ENCODE measurements at regions not wholly inside any gene's neighbourhood (a gene's known extent, or its start where the extent isn't known, plus 50 kb on each side); places are given as distances from the start of the nearest gene placed in this dataset.
"Not testable (repeated sequence)": the region's sequence is repeated elsewhere in the genome, so short reads cannot be mapped to it uniquely, and the experiment has no call there.

- peaks cover 2 to 15% (median 12%) of the 10 kb centered on the region in 4 donors for H3K4me1 Mint-ChIP-seq
- H3K4me1 ChIP-seq (ENCODE audit: insufficient read depth, low read length) = no peaks in the 10 kb centered on the region
- intact Hi-C loops (cut with micrococcal nuclease) = loop anchor here (2.0 to 10.0 kb wide), 3 partner anchors 143 to 565 kb away; partner anchors contain the start of gene SATB1
- no peaks in the 10 kb centered on the region for H3K9me3 ChIP-seq (ENCODE audit: control insufficient read depth in 1 of 2, low read length in 2 of 2)
- H3K4me3 ChIP-seq (ENCODE audit: low read length in 2 of 2) = no peak overlapping the region
- ChIA-PET POLR2A (ENCODE audit: partially characterized antibody) (no interaction called here), CTCF (ENCODE audit: partially characterized antibody) (interaction anchor here (1.2 to 1.7 kb wide), 3 partner anchors 14 to 142 kb away, joined by 5 to 6 read pairs (median 6); no protein-coding TSS in a partner anchor)
- no peaks in the 10 kb centered on the region for H3K36me3 Mint-ChIP-seq
- H3K27ac ChIP-seq (ENCODE audit: low read depth, low read length) = no peak overlapping the region
- no peaks in the 10 kb centered on the region for H3K9me3 Mint-ChIP-seq
- DNase-seq = no peak
- peaks cover 6% of the 10 kb centered on the region for H3K27me3 ChIP-seq (ENCODE audit: insufficient read depth, low read length)
- H3K36me3 ChIP-seq (ENCODE audit: insufficient read depth, low read length) = no peaks in the 10 kb centered on the region
- peaks cover 18 to 26% of the 10 kb centered on the region in 2 donors for H3K27me3 Mint-ChIP-seq
- H3K27ac Mint-ChIP-seq = no peak overlapping the region
- peak overlapping the region in 6 of 8 donors; percentile 34 to 72 (median 64) for H3K4me3 Mint-ChIP-seq
Measured at GRCh38 chr3:18989237-18989795, 159.0 kb upstream of the KCNH8 start.

- POLR2A ChIA-PET (ENCODE audit: partially characterized antibody) = interaction anchor here (0.6 kb wide), 1 partner anchor 308 kb away, joined by 5 read pairs; no protein-coding TSS in a partner anchor
- peaks cover 2 to 15% (median 12%) of the 10 kb centered on the region in 4 donors for H3K4me1 Mint-ChIP-seq
- DNase-seq = peak in 4 of 5 donors; percentile 22 to 33 (median 32)
- no peaks in the 10 kb centered on the region for H3K36me3 ChIP-seq (ENCODE audit: insufficient read depth, low read length)
- H3K27me3 ChIP-seq (ENCODE audit: insufficient read depth, low read length) = peaks cover 6% of the 10 kb centered on the region
- no peaks in the 10 kb centered on the region for H3K4me1 ChIP-seq (ENCODE audit: insufficient read depth, low read length)
- intact Hi-C loops (cut with micrococcal nuclease) = loop anchor here (1.0 to 10.0 kb wide), 4 partner anchors 142 to 1147 kb away; partner anchors contain the start of gene SATB1
- H3K36me3 Mint-ChIP-seq = no peaks in the 10 kb centered on the region
- H3K4me3 ChIP-seq (ENCODE audit: low read length in 2 of 2) = no peak overlapping the region
- H3K27me3 Mint-ChIP-seq = peaks cover 18 to 27% of the 10 kb centered on the region in 2 donors
- no peak overlapping the region for H3K27ac ChIP-seq (ENCODE audit: low read depth, low read length)
- H3K9me3 ChIP-seq (ENCODE audit: control insufficient read depth in 1 of 2, low read length in 2 of 2) = no peaks in the 10 kb centered on the region
- no peaks in the 10 kb centered on the region for H3K9me3 Mint-ChIP-seq
- no peak overlapping the region for H3K27ac Mint-ChIP-seq
- CTCF ChIA-PET (ENCODE audit: partially characterized antibody) = interaction anchor here (0.9 to 1.7 kb wide), 5 partner anchors 14 to 430 kb away, joined by 3 to 6 read pairs (median 5); no protein-coding TSS in a partner anchor
- peak overlapping the region in 4 of 8 donors; percentile 2 to 52 (median 19) for H3K4me3 Mint-ChIP-seq
Measured at GRCh38 chr3:18988614-18989229, 159.6 kb upstream of the KCNH8 start.

GRCh38 chr3:18987862-18988447 is 160.4 kb upstream of the KCNH8 start:
- ChIA-PET POLR2A (ENCODE audit: partially characterized antibody) (interaction anchor here (0.6 kb wide), 1 partner anchor 309 kb away, joined by 5 read pairs; no protein-coding TSS in a partner anchor), CTCF (ENCODE audit: partially characterized antibody) (interaction anchor here (0.9 to 1.7 kb wide), 4 partner anchors 13 to 429 kb away, joined by 3 to 6 read pairs (median 4); no protein-coding TSS in a partner anchor)
- Histone ChIP-seq H3K27me3 (ENCODE audit: insufficient read depth, low read length) (peaks cover 6% of the 10 kb centered on the region), H3K27ac (ENCODE audit: low read depth, low read length) (no peak overlapping the region), H3K4me3 (ENCODE audit: low read length in 2 of 2) (no peak overlapping the region), H3K36me3 (ENCODE audit: insufficient read depth, low read length) (no peaks in the 10 kb centered on the region), H3K9me3 (ENCODE audit: control insufficient read depth in 1 of 2, low read length in 2 of 2) (no peaks in the 10 kb centered on the region), H3K4me1 (ENCODE audit: insufficient read depth, low read length) (no peaks in the 10 kb centered on the region)
- Mint-ChIP-seq H3K4me3 (no peak overlapping the region), H3K27ac (no peak overlapping the region), H3K4me1 (peaks cover 2 to 15% (median 12%) of the 10 kb centered on the region in 4 donors), H3K27me3 (peaks cover 18 to 33% of the 10 kb centered on the region in 2 donors), H3K9me3 (no peaks in the 10 kb centered on the region), H3K36me3 (no peaks in the 10 kb centered on the region)
- no peak for DNase-seq
- intact Hi-C loops (cut with micrococcal nuclease) = loop anchor here (1.0 to 10.0 kb wide), 4 partner anchors 141 to 1147 kb away; partner anchors contain the start of gene SATB1

GRCh38 chr3:18987070-18987469 is 161.2 kb upstream of the KCNH8 start:
- Mint-ChIP-seq H3K4me3 (no peak overlapping the region), H3K36me3 (no peaks in the 10 kb centered on the region), H3K27ac (no peak overlapping the region), H3K27me3 (peaks cover 18 to 35% of the 10 kb centered on the region in 2 donors), H3K4me1 (peaks cover 2 to 15% (median 12%) of the 10 kb centered on the region in 4 donors), H3K9me3 (peaks cover 0 to 2% (median 0%) of the 10 kb centered on the region in 8 donors)
- Histone ChIP-seq H3K27me3 (ENCODE audit: insufficient read depth, low read length) (peaks cover 6% of the 10 kb centered on the region), H3K27ac (ENCODE audit: low read depth, low read length) (no peak overlapping the region), H3K4me1 (ENCODE audit: insufficient read depth, low read length) (no peaks in the 10 kb centered on the region), H3K9me3 (ENCODE audit: control insufficient read depth in 1 of 2, low read length in 2 of 2) (no peaks in the 10 kb centered on the region), H3K4me3 (ENCODE audit: low read length in 2 of 2) (no peak overlapping the region), H3K36me3 (ENCODE audit: insufficient read depth, low read length) (no peaks in the 10 kb centered on the region)
- no peak for DNase-seq
- ChIA-PET CTCF (ENCODE audit: partially characterized antibody) (no interaction called here), POLR2A (ENCODE audit: partially characterized antibody) (no interaction called here)
- intact Hi-C loops (cut with micrococcal nuclease) = loop anchor here (5.0 to 10.0 kb wide), 2 partner anchors 540 to 562 kb away; partner anchors contain the start of gene SATB1

GRCh38 chr3:18982920-18983319 is 165.4 kb upstream of the KCNH8 start:
- Histone ChIP-seq H3K4me1 (ENCODE audit: insufficient read depth, low read length) (no peaks in the 10 kb centered on the region), H3K4me3 (ENCODE audit: low read length in 2 of 2) (no peak overlapping the region), H3K9me3 (ENCODE audit: control insufficient read depth in 1 of 2, low read length in 2 of 2) (no peaks in the 10 kb centered on the region), H3K27ac (ENCODE audit: low read depth, low read length) (no peak overlapping the region), H3K27me3 (ENCODE audit: insufficient read depth, low read length) (no peaks in the 10 kb centered on the region), H3K36me3 (ENCODE audit: insufficient read depth, low read length) (no peaks in the 10 kb centered on the region)
- DNase-seq = no peak
- no peak overlapping the region for H3K27ac Mint-ChIP-seq
- no peak overlapping the region for H3K4me3 Mint-ChIP-seq
- peaks cover 0 to 5% (median 0%) of the 10 kb centered on the region in 8 donors for H3K9me3 Mint-ChIP-seq
- no peaks in the 10 kb centered on the region for H3K36me3 Mint-ChIP-seq
- ChIA-PET POLR2A (ENCODE audit: partially characterized antibody) (no interaction called here), CTCF (ENCODE audit: partially characterized antibody) (no interaction called here)
- intact Hi-C loops (cut with micrococcal nuclease) = loop anchor here (10.0 kb wide), 1 partner anchor 558 kb away; the partner anchor contains the start of gene SATB1
- no peaks in the 10 kb centered on the region for H3K4me1 Mint-ChIP-seq
- peaks cover 0 to 14% of the 10 kb centered on the region in 2 donors for H3K27me3 Mint-ChIP-seq

- H3K4me3 Mint-ChIP-seq; H3K9me3 ChIP-seq (ENCODE audit: control insufficient read depth in 1 of 2, low read length in 2 of 2); DNase-seq; H3K4me1 ChIP-seq (ENCODE audit: insufficient read depth, low read length); CTCF ChIA-PET (ENCODE audit: partially characterized antibody); H3K27me3 ChIP-seq (ENCODE audit: insufficient read depth, low read length); intact Hi-C loops (cut with micrococcal nuclease); H3K4me3 ChIP-seq (ENCODE audit: low read length in 2 of 2); H3K36me3 ChIP-seq (ENCODE audit: insufficient read depth, low read length); H3K27ac Mint-ChIP-seq; H3K27ac ChIP-seq (ENCODE audit: low read depth, low read length); H3K36me3 Mint-ChIP-seq; POLR2A ChIA-PET (ENCODE audit: partially characterized antibody); H3K4me1 Mint-ChIP-seq: not testable (repeated sequence)
- H3K9me3 Mint-ChIP-seq = peaks cover 0 to 25% (median 15%) of the 10 kb centered on the region in 8 donors
- peaks cover 6 to 11% of the 10 kb centered on the region in 2 donors for H3K27me3 Mint-ChIP-seq
Measured at GRCh38 chr3:18976102-18976501, 172.2 kb upstream of the KCNH8 start.

- Mint-ChIP-seq H3K4me1 (no peaks in the 10 kb centered on the region), H3K27ac (no peak overlapping the region), H3K4me3 (no peak overlapping the region), H3K9me3 (peaks cover 0 to 5% (median under 1%) of the 10 kb centered on the region in 8 donors), H3K36me3 (no peaks in the 10 kb centered on the region), H3K27me3 (peaks cover 3 to 4% of the 10 kb centered on the region in 2 donors)
- Histone ChIP-seq H3K9me3 (ENCODE audit: control insufficient read depth in 1 of 2, low read length in 2 of 2) (no peaks in the 10 kb centered on the region), H3K36me3 (ENCODE audit: insufficient read depth, low read length) (no peaks in the 10 kb centered on the region), H3K4me3 (ENCODE audit: low read length in 2 of 2) (no peak overlapping the region), H3K27me3 (ENCODE audit: insufficient read depth, low read length) (no peaks in the 10 kb centered on the region), H3K4me1 (ENCODE audit: insufficient read depth, low read length) (no peaks in the 10 kb centered on the region), H3K27ac (ENCODE audit: low read depth, low read length) (no peak overlapping the region)
- CTCF ChIA-PET (ENCODE audit: partially characterized antibody) = interaction anchor here (1.1 kb wide), 1 partner anchor 20 kb away, joined by 6 read pairs; no protein-coding TSS in a partner anchor
- POLR2A ChIA-PET (ENCODE audit: partially characterized antibody) = no interaction called here
- intact Hi-C loops (cut with micrococcal nuclease) = no loop called here
- no peak for DNase-seq
Measured at GRCh38 chr3:18968120-18968519, 180.2 kb upstream of the KCNH8 start.
